ENCODE measurements at regions not wholly inside any gene's neighbourhood (a gene's known extent, or its start where the extent isn't known, plus 50 kb on each side); places are given as distances from the start of the nearest gene placed in this dataset.

GRCh38 chr3:178156301-178156700 is 379.9 kb upstream of the KCNMB2 start:
- DNase-seq (ENCODE audit: low spot score), result no peak

- no peak for DNase-seq (ENCODE audit: low spot score)
These were observed 376.5 kb upstream of the KCNMB2 start for GRCh38 chr3:178159691-178160220.

GRCh38 chr3:178169421-178169820 is 366.8 kb upstream of the KCNMB2 start:
- no peak for DNase-seq (ENCODE audit: low spot score)

- no peak for DNase-seq (ENCODE audit: low spot score)
These were observed 365.3 kb upstream of the KCNMB2 start for GRCh38 chr3:178170698-178171535.

- no peak for DNase-seq (ENCODE audit: low spot score)
These were observed 364.1 kb upstream of the KCNMB2 start for GRCh38 chr3:178172121-178172520.

- no peak for DNase-seq (ENCODE audit: low spot score)
These were observed 361.9 kb upstream of the KCNMB2 start for GRCh38 chr3:178174201-178174915.

GRCh38 chr3:178181088-178181487 is 355.1 kb upstream of the KCNMB2 start:
- DNase-seq (ENCODE audit: low spot score), result no peak

GRCh38 chr3:178181784-178182183 is 354.5 kb upstream of the KCNMB2 start:
- DNase-seq (ENCODE audit: low spot score), result no peak

GRCh38 chr3:178182337-178182779 is 353.9 kb upstream of the KCNMB2 start:
- DNase-seq (ENCODE audit: low spot score), result no peak

- no peak for DNase-seq (ENCODE audit: low spot score)
These were observed 351.4 kb upstream of the KCNMB2 start for GRCh38 chr3:178184833-178185232.

- no peak for DNase-seq (ENCODE audit: low spot score)
These were observed 349.6 kb upstream of the KCNMB2 start for GRCh38 chr3:178186666-178187065.

GRCh38 chr3:178189854-178190253 is 346.4 kb upstream of the KCNMB2 start:
- DNase-seq (ENCODE audit: low spot score), result no peak

- DNase-seq (ENCODE audit: low spot score), result no peak
These were observed 342.4 kb upstream of the KCNMB2 start for GRCh38 chr3:178193846-178194245.

GRCh38 chr3:178194539-178194938 is 341.7 kb upstream of the KCNMB2 start:
- no peak for DNase-seq (ENCODE audit: low spot score)

- no peak for DNase-seq (ENCODE audit: low spot score)
These were observed 340.4 kb upstream of the KCNMB2 start for GRCh38 chr3:178195824-178196223.

- DNase-seq (ENCODE audit: low spot score), result no peak
These were observed 337.9 kb upstream of the KCNMB2 start for GRCh38 chr3:178198329-178198728.

GRCh38 chr3:178200316-178200715 is 335.9 kb upstream of the KCNMB2 start:
- DNase-seq (ENCODE audit: low spot score), result no peak

GRCh38 chr3:178201714-178202113 is 334.5 kb upstream of the KCNMB2 start:
- DNase-seq (ENCODE audit: low spot score), result no peak

- no peak for DNase-seq (ENCODE audit: low spot score)
These were observed 334.0 kb upstream of the KCNMB2 start for GRCh38 chr3:178202194-178202593.

GRCh38 chr3:178203165-178203564 is 333.1 kb upstream of the KCNMB2 start:
- DNase-seq (ENCODE audit: low spot score), result no peak

- DNase-seq (ENCODE audit: low spot score), result no peak
These were observed 332.6 kb upstream of the KCNMB2 start for GRCh38 chr3:178203650-178204049.

GRCh38 chr3:178205740-178206139 is 330.5 kb upstream of the KCNMB2 start:
- DNase-seq (ENCODE audit: low spot score), result no peak

GRCh38 chr3:178206521-178206920 is 329.7 kb upstream of the KCNMB2 start:
- DNase-seq (ENCODE audit: low spot score), result no peak
